ENCODE measurements at regions not wholly inside any gene's neighbourhood (a gene's known extent, or its start where the extent isn't known, plus 50 kb on each side); places are given as distances from the start of the nearest gene placed in this dataset.
"Not testable (repeated sequence)": the region's sequence is repeated elsewhere in the genome, so short reads cannot be mapped to it uniquely, and the experiment has no call there.

- DNase-seq (ENCODE audit: low read depth in 2 of 3, low spot score in 1 of 3), result no peak
Measured at GRCh38 chr1:188782220-188782841, 1695.3 kb downstream of the BRINP3 start.

GRCh38 chr1:188794969-188795368, 1682.7 kb downstream of the BRINP3 start:
- DNase-seq (ENCODE audit: low read depth in 2 of 3, low spot score in 1 of 3), result no peak

- DNase-seq (ENCODE audit: low read depth in 2 of 3, low spot score in 1 of 3), result not testable (repeated sequence)
Measured at GRCh38 chr1:188812153-188812552, 1665.5 kb downstream of the BRINP3 start.

- DNase-seq (ENCODE audit: low read depth in 2 of 3, low spot score in 1 of 3), result not testable (repeated sequence)
Measured at GRCh38 chr1:188812836-188813573, 1664.7 kb downstream of the BRINP3 start.

- no peak for DNase-seq (ENCODE audit: low read depth in 2 of 3, low spot score in 1 of 3)
Measured at GRCh38 chr1:188817814-188818213, 1659.8 kb downstream of the BRINP3 start.

GRCh38 chr1:188822248-188822647, 1655.4 kb downstream of the BRINP3 start:
- DNase-seq (ENCODE audit: low read depth in 2 of 3, low spot score in 1 of 3), result no peak

- DNase-seq (ENCODE audit: low read depth in 2 of 3, low spot score in 1 of 3), result no peak
Measured at GRCh38 chr1:188825471-188825870, 1652.2 kb downstream of the BRINP3 start.

- DNase-seq (ENCODE audit: low read depth in 2 of 3, low spot score in 1 of 3), result no peak
Measured at GRCh38 chr1:188826800-188827199, 1650.9 kb downstream of the BRINP3 start.

GRCh38 chr1:188827400-188827799, 1650.3 kb downstream of the BRINP3 start:
- no peak for DNase-seq (ENCODE audit: low read depth in 2 of 3, low spot score in 1 of 3)

GRCh38 chr1:188841111-188841696, 1636.5 kb downstream of the BRINP3 start:
- DNase-seq (ENCODE audit: low read depth in 2 of 3, low spot score in 1 of 3), result not testable (repeated sequence)

- DNase-seq (ENCODE audit: low read depth in 2 of 3, low spot score in 1 of 3), result no peak
Measured at GRCh38 chr1:188846468-188846867, 1631.2 kb downstream of the BRINP3 start.

- no peak for DNase-seq (ENCODE audit: low read depth in 2 of 3, low spot score in 1 of 3)
Measured at GRCh38 chr1:188857526-188858087, 1620.1 kb downstream of the BRINP3 start.

GRCh38 chr1:188867614-188868013, 1610.0 kb downstream of the BRINP3 start:
- DNase-seq (ENCODE audit: low read depth in 2 of 3, low spot score in 1 of 3), result no peak

GRCh38 chr1:188871164-188871563, 1606.5 kb downstream of the BRINP3 start:
- no peak for DNase-seq (ENCODE audit: low read depth in 2 of 3, low spot score in 1 of 3)

- DNase-seq (ENCODE audit: low read depth in 2 of 3, low spot score in 1 of 3), result no peak
Measured at GRCh38 chr1:188872376-188872775, 1605.3 kb downstream of the BRINP3 start.

GRCh38 chr1:188877668-188878067, 1600.0 kb downstream of the BRINP3 start:
- DNase-seq (ENCODE audit: low read depth in 2 of 3, low spot score in 1 of 3), result no peak

- DNase-seq (ENCODE audit: low read depth in 2 of 3, low spot score in 1 of 3), result no peak
Measured at GRCh38 chr1:188888386-188888785, 1589.3 kb downstream of the BRINP3 start.

- no peak for DNase-seq (ENCODE audit: low read depth in 2 of 3, low spot score in 1 of 3)
Measured at GRCh38 chr1:188889166-188889565, 1588.5 kb downstream of the BRINP3 start.

GRCh38 chr1:188891958-188892357, 1585.7 kb downstream of the BRINP3 start:
- no peak for DNase-seq (ENCODE audit: low read depth in 2 of 3, low spot score in 1 of 3)

- no peak for DNase-seq (ENCODE audit: low read depth in 2 of 3, low spot score in 1 of 3)
Measured at GRCh38 chr1:188895611-188896010, 1582.1 kb downstream of the BRINP3 start.

- DNase-seq (ENCODE audit: low read depth in 2 of 3, low spot score in 1 of 3), result no peak
Measured at GRCh38 chr1:188903241-188903640, 1574.4 kb downstream of the BRINP3 start.

GRCh38 chr1:188904201-188904600, 1573.5 kb downstream of the BRINP3 start:
- no peak for DNase-seq (ENCODE audit: low read depth in 2 of 3, low spot score in 1 of 3)

Data from stimulated activated CD4-positive, alpha-beta T cell treated with anti-CD3 and anti-CD28 coated beads, Interleukin-12 subunit alpha, Interleukin-12 subunit beta, amount 100 ng/mL, for 48 hours (primary cell).